ENCODE measurements at regions not wholly inside any gene's neighbourhood (a gene's known extent, or its start where the extent isn't known, plus 50 kb on each side); places are given as distances from the start of the nearest gene placed in this dataset.
"Not testable (repeated sequence)": the region's sequence is repeated elsewhere in the genome, so short reads cannot be mapped to it uniquely, and the experiment has no call there.

GRCh38 chr6:47180633-47181032, 129.1 kb downstream of the TNFRSF21 start:
- DNase-seq = no peak

GRCh38 chr6:47179286-47179685, 130.4 kb downstream of the TNFRSF21 start:
- DNase-seq = no peak

- DNase-seq = no peak
These were observed 133.5 kb upstream of the ADGRF1 start for GRCh38 chr6:47175656-47176055.

GRCh38 chr6:47174502-47175023, 132.4 kb upstream of the ADGRF1 start:
- no peak for DNase-seq

GRCh38 chr6:47174063-47174462, 131.9 kb upstream of the ADGRF1 start:
- not testable (repeated sequence) for DNase-seq

- not testable (repeated sequence) for DNase-seq
These were observed 131.0 kb upstream of the ADGRF1 start for GRCh38 chr6:47173145-47173544.

GRCh38 chr6:47170617-47170947, 128.4 kb upstream of the ADGRF1 start:
- DNase-seq = no peak

GRCh38 chr6:47169785-47170616, 127.9 kb upstream of the ADGRF1 start:
- no peak for DNase-seq

GRCh38 chr6:47168180-47168579, 126.0 kb upstream of the ADGRF1 start:
- DNase-seq = no peak

GRCh38 chr6:47165918-47166317, 123.8 kb upstream of the ADGRF1 start:
- no peak for DNase-seq

GRCh38 chr6:47164877-47165276, 122.7 kb upstream of the ADGRF1 start:
- DNase-seq = no peak

GRCh38 chr6:47163536-47163935, 121.4 kb upstream of the ADGRF1 start:
- DNase-seq = no peak

- DNase-seq = no peak
These were observed 120.7 kb upstream of the ADGRF1 start for GRCh38 chr6:47162793-47163192.

GRCh38 chr6:47162231-47162630, 120.1 kb upstream of the ADGRF1 start:
- no peak for DNase-seq

GRCh38 chr6:47161176-47161687, 119.1 kb upstream of the ADGRF1 start:
- no peak for DNase-seq

GRCh38 chr6:47160702-47161101, 118.6 kb upstream of the ADGRF1 start:
- no peak for DNase-seq

GRCh38 chr6:47159763-47160162, 117.6 kb upstream of the ADGRF1 start:
- DNase-seq = no peak

GRCh38 chr6:47157653-47158219, 115.6 kb upstream of the ADGRF1 start:
- no peak for DNase-seq

- no peak for DNase-seq
These were observed 114.9 kb upstream of the ADGRF1 start for GRCh38 chr6:47157063-47157462.

GRCh38 chr6:47156196-47156595, 114.1 kb upstream of the ADGRF1 start:
- no peak for DNase-seq

- DNase-seq = no peak
These were observed 111.2 kb upstream of the ADGRF1 start for GRCh38 chr6:47153404-47153755.

GRCh38 chr6:47152666-47153403, 110.7 kb upstream of the ADGRF1 start:
- DNase-seq = no peak

GRCh38 chr6:47151232-47151898, 109.2 kb upstream of the ADGRF1 start:
- no peak for DNase-seq

All from CD4-positive, alpha-beta T cell treated with Interleukin-4 for 4 hours (primary cell).